ENCODE measurements at regions not wholly inside any gene's neighbourhood (a gene's known extent, or its start where the extent isn't known, plus 50 kb on each side); places are given as distances from the start of the nearest gene placed in this dataset.

- TF ChIP-seq CTCF (IDR thresholded peaks at IDR 0.05): no peak
- TF ChIP-seq POLR2A (IDR thresholded peaks at IDR 0.05): no peak
Observed at GRCh38 chr11:23404225-23405160, 544.2 kb upstream of the CCDC179 start.
